Keratinocyte (primary cell): ENCODE measurements at regions not wholly inside any gene's neighbourhood (a gene's known extent, or its start where the extent isn't known, plus 50 kb on each side); places are given as distances from the start of the nearest gene placed in this dataset.

ENCODE experiments used
- CTCF ChIP-seq, 3 experiments: IDR thresholded peaks in 1 of 3; conservative IDR thresholded peaks in 1 of 3; optimal IDR thresholded peaks in 1 of 3; 2 replicates in 2 of 3; 3 replicates in 1 of 3; pipeline versions ENCODE3 to v1.5.1; 2011; ENCODE audit warnings: low read length in 3 of 3, mild to moderate bottlenecking in 3 of 3, moderate library complexity in 2 of 3, control low read depth in 1 of 3, inconsistent platforms in 1 of 3; ENCODE audit not compliant: insufficient read depth in 2 of 3; ENCODE audit errors: extremely low read depth in 1 of 3
- EZH2 ChIP-seq: IDR thresholded peaks from one replicate; pipeline ENCODE4 v1.6.1; 2012; ENCODE audit warnings: inconsistent platforms, mild to moderate bottlenecking, low read length, moderate library complexity

DNA sequence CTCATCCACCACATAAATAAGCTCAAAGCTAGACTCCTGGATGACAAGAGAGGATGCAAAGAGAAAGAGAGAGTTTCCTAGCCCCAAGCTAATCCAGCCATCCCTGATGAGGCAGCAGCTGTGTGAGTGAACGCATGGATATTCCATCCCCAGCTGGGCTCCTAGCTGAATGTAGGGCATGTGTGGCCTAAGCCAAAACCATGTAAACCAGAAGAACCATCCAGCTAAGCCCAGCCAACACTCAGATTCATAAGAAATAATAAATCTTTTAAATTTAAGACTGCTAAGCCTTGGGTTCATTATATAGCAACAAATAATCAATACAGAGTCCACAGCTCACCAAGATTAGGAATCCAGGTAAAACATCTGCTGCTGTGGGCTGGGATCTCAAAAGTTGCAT, 94.3 kb downstream of the TNFAIP2 start:
- TF ChIP-seq CTCF (optimal IDR thresholded peaks at IDR 0.05 in 1 of 3, IDR thresholded peaks at IDR 0.05 in 1 of 3, conservative IDR thresholded peaks at IDR 0.05 in 1 of 3; ENCODE audit: extremely low read depth in 1 of 3, insufficient read depth in 2 of 3, low read length in 3 of 3) (no peak), EZH2 (no peak)
